Brain microvascular endothelial cell (primary cell): ENCODE measurements at regions not wholly inside any gene's neighbourhood (a gene's known extent, or its start where the extent isn't known, plus 50 kb on each side); places are given as distances from the start of the nearest gene placed in this dataset.

Experiments used
- DNase-seq: peaks from one replicate; pipeline ENCODE4 v3.0.0-alpha.2; 2020
- H3K27ac ChIP-seq: fragments of 250-450 bp; sonication (Bioruptor Pico); 2 replicates; pipeline ENCODE4 v1.5.1; 2020; ENCODE audit warnings: mild to moderate bottlenecking, moderate library complexity
- H3K27me3 ChIP-seq: fragments of 250-450 bp; sonication (Bioruptor Pico); replicated peaks from 2 replicates; pipeline ENCODE4 v1.5.1; 2020; ENCODE audit warnings: mild to moderate bottlenecking
- H3K36me3 ChIP-seq: fragments of 250-450 bp; sonication (Bioruptor Pico); replicated peaks from 2 replicates; pipeline ENCODE4 v1.5.1; 2020; ENCODE audit warnings: mild to moderate bottlenecking
- H3K4me3 ChIP-seq: 2 replicates; pipeline ENCODE4 v1.5.1; 2011; ENCODE audit warnings: low read depth, mild to moderate bottlenecking, control low read depth, low read length, moderate library complexity
- in situ Hi-C: cut with HindIII; loops from 2 replicates; pipeline ENCODE4 v1.10.0; 2017; ENCODE audit warnings: low sequenced_read_pairs, low pct_ligation_motif_present
- TF ChIP-seq, protein P1 (sequence below): IDR thresholded peaks from 2 replicates; pipeline ENCODE4 v1.5.1; 2011; ENCODE audit warnings: low read depth, mild to moderate bottlenecking, moderate library complexity, low read length, control low read depth, inconsistent platforms; ENCODE audit errors: missing control alignments

DNA sequence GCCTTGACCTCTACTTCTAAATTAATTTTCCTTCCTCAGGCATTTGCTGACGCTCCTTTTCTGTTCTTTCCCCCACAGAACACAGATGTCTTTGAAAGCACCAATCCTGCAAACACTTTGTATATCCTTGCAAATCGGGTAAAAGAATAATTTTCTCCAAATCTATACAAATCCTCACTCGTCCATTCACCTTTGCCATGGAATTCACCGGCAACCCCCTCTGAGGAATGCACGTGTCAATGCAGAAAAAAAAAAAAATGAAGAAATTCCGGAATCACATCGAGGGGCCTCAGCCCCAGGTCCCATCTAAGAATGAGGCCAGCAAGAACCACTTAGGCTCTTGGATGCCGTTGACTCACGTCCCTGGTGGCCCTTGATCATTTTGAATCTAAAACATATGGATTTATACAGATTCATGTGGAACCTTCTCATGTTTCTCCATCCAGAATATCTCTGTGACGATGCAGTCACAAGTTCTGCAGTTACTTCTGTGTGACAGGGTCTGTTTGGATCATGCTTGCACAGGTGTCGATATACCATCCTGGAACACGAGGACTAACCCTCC is 136.9 kb downstream of the RBFOX3 start:
- no peaks in the 10 kb centered on the region for H3K27me3 ChIP-seq
- H3K36me3 ChIP-seq = no peaks in the 10 kb centered on the region
- DNase-seq = no peak
- in situ Hi-C loops = no loop called here
- TF ChIP-seq, protein P1, sequence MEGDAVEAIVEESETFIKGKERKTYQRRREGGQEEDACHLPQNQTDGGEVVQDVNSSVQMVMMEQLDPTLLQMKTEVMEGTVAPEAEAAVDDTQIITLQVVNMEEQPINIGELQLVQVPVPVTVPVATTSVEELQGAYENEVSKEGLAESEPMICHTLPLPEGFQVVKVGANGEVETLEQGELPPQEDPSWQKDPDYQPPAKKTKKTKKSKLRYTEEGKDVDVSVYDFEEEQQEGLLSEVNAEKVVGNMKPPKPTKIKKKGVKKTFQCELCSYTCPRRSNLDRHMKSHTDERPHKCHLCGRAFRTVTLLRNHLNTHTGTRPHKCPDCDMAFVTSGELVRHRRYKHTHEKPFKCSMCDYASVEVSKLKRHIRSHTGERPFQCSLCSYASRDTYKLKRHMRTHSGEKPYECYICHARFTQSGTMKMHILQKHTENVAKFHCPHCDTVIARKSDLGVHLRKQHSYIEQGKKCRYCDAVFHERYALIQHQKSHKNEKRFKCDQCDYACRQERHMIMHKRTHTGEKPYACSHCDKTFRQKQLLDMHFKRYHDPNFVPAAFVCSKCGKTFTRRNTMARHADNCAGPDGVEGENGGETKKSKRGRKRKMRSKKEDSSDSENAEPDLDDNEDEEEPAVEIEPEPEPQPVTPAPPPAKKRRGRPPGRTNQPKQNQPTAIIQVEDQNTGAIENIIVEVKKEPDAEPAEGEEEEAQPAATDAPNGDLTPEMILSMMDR = no peak
- no peak overlapping the region for H3K4me3 ChIP-seq
- H3K27ac ChIP-seq = no peak overlapping the region

DNA sequence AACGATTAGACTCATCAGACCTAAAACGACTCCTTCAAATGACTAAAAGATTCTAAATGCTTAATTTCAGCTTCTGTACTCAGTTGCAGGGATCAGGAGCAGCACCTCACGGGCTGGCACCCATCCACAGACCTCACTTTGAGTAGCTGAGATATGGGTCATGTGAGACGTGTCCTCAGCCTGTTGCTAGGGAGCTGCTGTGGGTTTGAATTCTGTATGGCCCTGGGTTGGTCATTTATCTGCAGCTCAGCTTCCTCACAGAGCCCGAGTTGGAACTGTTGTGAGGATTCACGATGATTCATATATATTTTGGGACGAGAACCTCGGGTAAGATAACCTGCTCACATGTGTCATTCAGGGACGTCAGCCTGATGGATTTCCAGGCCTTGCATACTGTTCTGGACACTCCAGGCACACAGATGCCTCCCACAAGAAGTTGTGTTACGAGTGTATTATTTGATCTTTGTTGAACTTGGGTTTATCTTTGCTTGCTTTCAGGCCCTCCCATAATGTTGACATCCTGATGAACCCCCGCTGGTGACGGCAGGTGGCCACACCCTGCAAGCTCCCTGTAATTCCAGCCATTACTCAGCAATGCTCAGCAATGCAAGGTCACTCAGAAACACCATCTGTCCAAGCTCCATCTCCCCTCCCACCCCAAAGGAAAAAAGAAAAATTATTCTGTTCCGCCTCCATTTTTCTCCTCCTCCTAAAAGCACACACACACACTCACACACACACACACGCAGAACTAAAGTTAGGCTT is 137.6 kb downstream of the RBFOX3 start:
- Histone ChIP-seq H3K4me3 (no peak overlapping the region), H3K27me3 (no peaks in the 10 kb centered on the region), H3K36me3 (no peaks in the 10 kb centered on the region), H3K27ac (no peak overlapping the region)
- TF ChIP-seq, protein P1 = no peak
- DNase-seq = no peak
- in situ Hi-C loops = no loop called here

DNA sequence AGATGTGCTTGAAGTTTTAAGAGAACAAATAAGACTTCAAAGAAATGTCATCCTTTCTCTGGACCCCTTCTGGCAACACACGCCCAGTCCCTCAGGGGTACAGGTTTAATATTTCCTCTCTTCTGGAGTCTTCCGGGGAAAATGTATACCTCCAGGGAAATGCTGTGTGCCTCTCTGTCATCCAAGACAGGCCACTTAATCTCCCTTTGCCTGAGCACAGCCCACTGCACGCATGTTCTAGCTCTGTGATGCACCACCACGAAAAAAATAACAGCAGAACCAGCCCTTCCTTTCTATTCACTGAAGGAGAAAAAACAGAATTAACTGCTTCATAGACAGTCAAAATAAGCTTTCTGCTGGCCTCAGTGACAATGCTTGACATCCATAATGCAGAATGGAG is 140.1 kb downstream of the RBFOX3 start:
- in situ Hi-C loops = no loop called here
- TF ChIP-seq, protein P1 = no peak
- H3K4me3 ChIP-seq = no peak overlapping the region

DNA sequence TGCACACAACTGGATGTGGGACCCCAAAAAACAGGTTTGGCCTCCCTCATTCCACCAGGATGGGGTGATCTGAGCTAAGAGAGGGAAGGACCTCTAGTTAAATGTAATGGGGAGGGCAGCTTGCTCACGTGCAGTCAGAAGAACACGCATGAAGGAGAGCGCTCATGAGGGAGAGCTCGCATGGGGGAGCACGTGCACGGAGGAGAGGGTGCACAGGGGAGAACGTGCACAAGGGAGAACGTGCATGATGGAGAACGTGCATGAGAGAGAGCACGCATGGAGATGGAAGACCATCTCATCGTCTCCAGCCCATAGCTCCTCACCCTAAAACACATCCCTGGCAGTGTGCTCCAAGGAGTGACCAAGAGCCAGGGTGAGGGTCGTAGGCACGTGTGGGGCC is 141.2 kb downstream of the RBFOX3 start:
- no peak for DNase-seq
- in situ Hi-C loops = no loop called here
- TF ChIP-seq, protein P1 = no peak

More for the DNA sequence above, 140.1 kb downstream of the RBFOX3 start:
- H3K27ac ChIP-seq = no peak overlapping the region
- H3K27me3 ChIP-seq = no peaks in the 10 kb centered on the region
- no peaks in the 10 kb centered on the region for H3K36me3 ChIP-seq
- DNase-seq = no peak

DNA sequence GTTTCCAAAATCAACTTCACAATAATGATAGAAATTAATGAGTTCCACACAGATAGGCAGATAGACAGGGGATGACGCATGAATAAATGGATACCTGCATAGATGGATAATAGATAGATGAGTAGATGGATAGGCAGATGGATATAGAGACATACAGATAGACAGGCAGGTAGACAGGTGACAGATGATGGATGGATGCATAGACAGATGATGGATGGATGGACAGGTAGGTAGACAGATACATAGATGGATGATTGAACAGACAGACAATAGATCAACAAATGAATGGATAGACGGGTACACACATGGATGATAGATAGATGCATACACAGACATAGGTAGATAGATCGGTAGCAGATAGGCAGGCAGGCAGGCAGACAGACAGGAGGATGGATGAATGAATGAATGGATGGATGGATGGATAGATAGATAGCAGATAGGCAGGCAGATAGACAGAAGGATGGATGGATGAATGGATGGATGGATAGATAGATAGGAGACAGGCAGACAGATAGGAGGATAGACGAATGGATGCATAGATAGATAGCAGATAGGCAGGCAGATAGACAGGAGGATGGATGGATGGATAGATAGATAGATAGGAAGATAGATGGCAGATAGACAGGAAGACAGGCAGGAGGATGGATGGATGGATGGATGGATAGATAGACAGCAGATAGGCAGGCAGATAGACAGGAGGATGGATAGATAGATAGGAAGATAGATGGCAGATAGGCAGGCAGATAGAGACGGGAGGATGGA is 142.5 kb downstream of the RBFOX3 start:
- peaks cover 4% of the 10 kb centered on the region for H3K27me3 ChIP-seq
- H3K4me3 ChIP-seq = no peak overlapping the region
- no peak overlapping the region for H3K27ac ChIP-seq
- TF ChIP-seq, protein P1 = no peak
- DNase-seq = no peak
- in situ Hi-C loops = no loop called here
- H3K36me3 ChIP-seq = no peaks in the 10 kb centered on the region

More for the DNA sequence above, 141.2 kb downstream of the RBFOX3 start:
- Histone ChIP-seq H3K27me3 (peaks cover 4% of the 10 kb centered on the region), H3K36me3 (no peaks in the 10 kb centered on the region), H3K4me3 (no peak overlapping the region), H3K27ac (no peak overlapping the region)
